Mesenchymal stem cell (in vitro differentiated cells and primary cell): ENCODE measurements at regions not wholly inside any gene's neighbourhood (a gene's known extent, or its start where the extent isn't known, plus 50 kb on each side); places are given as distances from the start of the nearest gene placed in this dataset.

Experiments
- DNase-seq: peaks from one replicate; pipeline ENCODE4 v3.0.0-alpha.2; 2013
- H2AFZ ChIP-seq: one replicate; pipeline ENCODE4 v1.6.1; 2013; ENCODE audit warnings: low read depth, mild to moderate bottlenecking, control low read depth, inconsistent platforms, low read length, moderate library complexity
- H2AK5ac ChIP-seq: 2 replicates; pipeline ENCODE4 v1.6.1; 2013; ENCODE audit warnings: low read length, moderate library complexity, mild to moderate bottlenecking, inconsistent platforms; ENCODE audit not compliant: severe bottlenecking
- H2BK120ac ChIP-seq: one replicate; pipeline ENCODE4 v1.6.1; 2013; ENCODE audit warnings: low read depth, mild to moderate bottlenecking, inconsistent platforms, low read length, moderate library complexity
- H2BK12ac ChIP-seq, 2 experiments: one replicate each; pipeline ENCODE4 v1.6.1; 2013; ENCODE audit warnings: inconsistent platforms in 2 of 2, low read length in 2 of 2, mild to moderate bottlenecking in 2 of 2, moderate library complexity in 2 of 2, control low read depth in 1 of 2
- H2BK15ac ChIP-seq: one replicate; pipeline ENCODE4 v1.6.1; 2013; ENCODE audit warnings: mild to moderate bottlenecking, low read depth, inconsistent platforms; ENCODE audit not compliant: poor library complexity, severe bottlenecking
- H2BK5ac ChIP-seq: 2 replicates; pipeline ENCODE4 v1.6.1; 2013; ENCODE audit warnings: low read depth, mild to moderate bottlenecking, low read length, control low read depth, inconsistent platforms; ENCODE audit not compliant: poor library complexity, severe bottlenecking
- H3K14ac ChIP-seq, 2 experiments: one replicate each; pipeline ENCODE4 v1.6.1; 2013; ENCODE audit warnings: inconsistent platforms in 2 of 2, low read length in 2 of 2, control low read depth in 1 of 2, mild to moderate bottlenecking in 1 of 2, moderate library complexity in 1 of 2
- H3K18ac ChIP-seq, 2 experiments: one replicate each; pipeline ENCODE4 v1.6.1; 2013; ENCODE audit warnings: inconsistent platforms in 2 of 2, low read length in 2 of 2, control low read depth in 1 of 2, low read depth in 1 of 2, mild to moderate bottlenecking in 1 of 2
- H3K23ac ChIP-seq, 2 experiments: one replicate each; pipeline ENCODE4 v1.6.1; 2013; ENCODE audit warnings: inconsistent platforms in 2 of 2, low read length in 2 of 2, mild to moderate bottlenecking in 2 of 2, moderate library complexity in 2 of 2, control low read depth in 1 of 2
- H3K27ac ChIP-seq: 2 replicates; pipeline ENCODE4 v1.5.1; 2013; ENCODE audit warnings: mild to moderate bottlenecking, moderate library complexity, low read length, control low read depth, inconsistent platforms; ENCODE audit not compliant: poor library complexity, severe bottlenecking
- H3K27me3 ChIP-seq, 2 experiments: 2 replicates each; pipeline versions ENCODE4 v1.6.1 to v1.7.0; 2013; ENCODE audit warnings: low read length in 2 of 2, mild to moderate bottlenecking in 2 of 2, moderate library complexity in 2 of 2, control low read depth in 1 of 2, inconsistent platforms in 1 of 2; ENCODE audit not compliant: control insufficient read depth in 1 of 2, insufficient read depth in 1 of 2
- H3K36me3 ChIP-seq, 2 experiments: 2 replicates each; pipeline versions ENCODE4 v1.6.1 to v1.7.0; 2013; ENCODE audit warnings: low read length in 2 of 2, control low read depth in 1 of 2, inconsistent platforms in 1 of 2, low read depth in 1 of 2, mild to moderate bottlenecking in 1 of 2; ENCODE audit not compliant: insufficient read depth in 2 of 2, control insufficient read depth in 1 of 2
- H3K4ac ChIP-seq, 2 experiments: one replicate each; pipeline ENCODE4 v1.6.1; 2013; ENCODE audit warnings: inconsistent platforms in 2 of 2, low read length in 2 of 2, mild to moderate bottlenecking in 2 of 2, moderate library complexity in 2 of 2, control low read depth in 1 of 2, low read depth in 1 of 2
- H3K4me1 ChIP-seq: 2 replicates; pipeline ENCODE4 v1.6.1; 2013; ENCODE audit warnings: low read depth, low read length, control low read depth; ENCODE audit not compliant: control insufficient read depth, insufficient read depth
- H3K4me2 ChIP-seq: 2 replicates; pipeline ENCODE4 v1.6.1; 2013; ENCODE audit warnings: low read length, mild to moderate bottlenecking, inconsistent platforms; ENCODE audit not compliant: poor library complexity, severe bottlenecking
- H3K4me3 ChIP-seq, 2 experiments: 2 replicates each; pipeline versions ENCODE4 v1.5.1 to v1.7.0; 2013; ENCODE audit warnings: low read length in 2 of 2, mild to moderate bottlenecking in 2 of 2, control low read depth in 1 of 2, low read depth in 1 of 2; ENCODE audit not compliant: insufficient read depth in 1 of 2
- H3K79me1 ChIP-seq: replicated peaks from 2 replicates; pipeline ENCODE4 v1.6.1; 2013; ENCODE audit warnings: mild to moderate bottlenecking, control low read depth, low read length, inconsistent platforms; ENCODE audit not compliant: poor library complexity, severe bottlenecking
- H3K9ac ChIP-seq: 2 replicates; pipeline ENCODE4 v1.7.0; 2013; ENCODE audit warnings: mild to moderate bottlenecking, low read length, moderate library complexity
- H3K9me3 ChIP-seq: 2 replicates; pipeline ENCODE4 v1.7.0; 2013; ENCODE audit warnings: mild to moderate bottlenecking, low read length; ENCODE audit not compliant: control insufficient read depth
- H4K8ac ChIP-seq: one replicate; pipeline ENCODE4 v1.6.1; 2013; ENCODE audit warnings: inconsistent platforms, mild to moderate bottlenecking, low read length, moderate library complexity
- H4K91ac ChIP-seq: one replicate; pipeline ENCODE4 v1.6.1; 2013; ENCODE audit warnings: mild to moderate bottlenecking, low read length, inconsistent platforms
- WGBS: methylation state at CpG from one replicate; pipeline ENCODE4 v1.1.7; 2013; ENCODE audit warnings: mixed read lengths; 5-methylcytosine and 5-hydroxymethylcytosine counted together

DNA sequence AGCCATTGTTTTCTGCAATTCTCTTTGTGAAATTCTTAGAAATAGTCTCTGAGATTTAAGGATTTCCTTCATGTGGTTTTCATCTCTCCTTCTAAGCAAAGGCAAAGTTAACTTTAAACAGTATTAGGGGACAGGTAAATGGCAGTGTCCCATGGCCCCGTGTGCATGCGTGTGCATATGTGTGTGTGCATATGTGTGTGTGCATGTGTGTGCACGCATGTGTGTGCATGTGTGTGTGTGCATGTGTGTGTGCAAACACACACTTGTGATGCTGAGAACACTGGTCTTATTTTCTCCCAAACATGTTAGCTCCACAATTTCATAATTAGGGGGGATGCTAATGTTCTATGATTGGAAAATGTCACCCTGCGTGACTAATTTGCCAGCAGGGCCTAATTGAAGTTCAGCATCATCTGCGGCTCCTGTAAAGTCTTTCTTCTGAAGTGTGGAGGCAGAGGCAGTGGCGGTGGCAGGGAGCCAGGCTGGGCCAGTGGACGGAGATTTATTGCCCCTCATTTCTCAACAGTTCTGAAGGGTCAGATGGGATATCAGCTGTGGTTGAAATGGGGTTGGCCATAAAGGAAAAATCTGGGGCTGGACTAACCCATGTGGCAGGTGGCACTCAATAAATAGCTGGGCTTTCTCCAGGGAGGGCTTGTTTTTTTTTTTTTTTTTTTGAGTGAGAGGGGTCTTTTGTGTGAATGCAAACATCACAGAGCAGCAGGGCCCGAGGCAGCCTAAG lies 289.3 kb upstream of the PODXL start:
- Histone ChIP-seq H3K14ac (peak overlapping the region in 1 of 2 experiments; percentile 77), H2BK15ac (no peak overlapping the region), H2AK5ac (no peak overlapping the region), H2BK120ac (no peak overlapping the region), H3K4me2 (no peak overlapping the region), H2AFZ (no peak overlapping the region), H3K23ac (no peak overlapping the region), H2BK12ac (no peak overlapping the region), H3K79me1 (no peaks in the 10 kb centered on the region), H3K4ac (no peak overlapping the region), H4K8ac (no peak overlapping the region), H3K4me3 (no peak overlapping the region), H3K4me1 (no peaks in the 10 kb centered on the region), H3K9ac (no peak overlapping the region), H2BK5ac (no peak overlapping the region), H4K91ac (no peak overlapping the region), H3K27ac (no peak overlapping the region), H3K27me3 (peaks cover 0 to 73% of the 10 kb centered on the region in 2 experiments), H3K18ac (no peak overlapping the region), H3K36me3 (no peaks in the 10 kb centered on the region), H3K9me3 (no peaks in the 10 kb centered on the region)
- DNase-seq: no peak
- 82% methylated on average over 7 of the region's 8 CpGs for WGBS

DNA sequence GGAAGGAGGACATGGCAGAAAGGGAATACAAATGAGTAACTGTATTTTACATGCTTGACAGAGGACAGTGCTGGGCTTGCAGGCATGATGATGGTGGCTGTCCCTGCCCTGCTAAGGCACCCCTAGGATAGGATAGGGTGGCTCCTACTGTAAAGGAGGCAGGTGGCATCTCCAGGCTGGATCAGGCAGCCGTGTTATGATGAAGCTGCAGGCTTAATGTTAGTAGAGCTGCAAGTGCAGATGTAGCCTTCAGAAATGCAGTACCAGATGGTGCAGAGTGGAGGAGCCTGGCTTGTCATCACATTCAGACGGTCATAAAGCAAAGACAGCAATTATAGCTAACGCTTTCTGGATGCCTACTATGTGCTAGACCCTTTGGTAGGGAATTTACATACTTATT lies 287.9 kb upstream of the PODXL start:
- Histone ChIP-seq H4K8ac (no peak overlapping the region), H3K4ac (no peak overlapping the region), H3K4me3 (no peak overlapping the region), H3K23ac (no peak overlapping the region), H3K9me3 (no peaks in the 10 kb centered on the region), H2BK15ac (no peak overlapping the region), H3K27me3 (peaks cover 0 to 72% of the 10 kb centered on the region in 2 experiments), H2AK5ac (no peak overlapping the region), H2BK12ac (no peak overlapping the region), H2BK120ac (no peak overlapping the region), H2AFZ (no peak overlapping the region), H2BK5ac (no peak overlapping the region), H3K9ac (no peak overlapping the region), H3K14ac (no peak overlapping the region), H3K4me2 (no peak overlapping the region), H3K36me3 (no peaks in the 10 kb centered on the region), H3K79me1 (no peaks in the 10 kb centered on the region), H4K91ac (no peak overlapping the region), H3K27ac (no peak overlapping the region), H3K18ac (no peak overlapping the region), H3K4me1 (no peaks in the 10 kb centered on the region)
- 56% methylated on average over 1 of the region's 3 CpGs for WGBS
- DNase-seq: no peak

DNA sequence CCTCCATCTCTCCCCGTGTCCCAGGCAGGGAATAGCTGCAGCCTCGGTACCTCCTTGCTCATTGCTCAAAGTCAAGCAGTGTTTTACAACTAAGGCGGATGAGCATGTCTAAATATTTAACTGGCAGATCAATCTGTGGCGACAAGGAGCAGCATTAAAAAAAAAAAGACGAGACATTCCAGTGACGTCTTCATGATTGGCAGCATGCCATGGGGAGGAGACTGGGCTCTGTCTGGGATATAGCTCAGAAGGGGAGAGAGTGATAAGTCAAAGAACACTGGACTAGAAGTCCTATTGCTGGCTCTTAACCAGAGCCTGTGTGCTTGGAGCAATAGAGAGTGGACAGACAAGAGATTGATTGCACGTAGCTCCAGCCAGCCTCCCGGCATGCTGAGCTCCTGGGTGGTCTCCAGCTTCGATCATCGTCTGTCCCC lies 287.5 kb upstream of the PODXL start:
- no peak overlapping the region for H4K8ac ChIP-seq
- H2BK5ac ChIP-seq: no peak overlapping the region
- H4K91ac ChIP-seq: no peak overlapping the region
- H3K27ac ChIP-seq: no peak overlapping the region
- no peaks in the 10 kb centered on the region for H3K9me3 ChIP-seq
- peak; percentile 10 for DNase-seq
- H2AK5ac ChIP-seq: no peak overlapping the region
- no peak overlapping the region for H2BK15ac ChIP-seq
- no peak overlapping the region for H3K9ac ChIP-seq
- no peak overlapping the region for H3K4me3 ChIP-seq
- no peak overlapping the region for H2BK12ac ChIP-seq
- H3K79me1 ChIP-seq: no peaks in the 10 kb centered on the region
- H3K36me3 ChIP-seq: no peaks in the 10 kb centered on the region
- H2AFZ ChIP-seq: no peak overlapping the region
- H3K4me2 ChIP-seq: no peak overlapping the region
- no peak overlapping the region for H3K23ac ChIP-seq
- H2BK120ac ChIP-seq: no peak overlapping the region
- no peak overlapping the region for H3K14ac ChIP-seq
- peaks cover 0 to 72% of the 10 kb centered on the region in 2 experiments for H3K27me3 ChIP-seq
- H3K4me1 ChIP-seq: no peaks in the 10 kb centered on the region
- no peak overlapping the region for H3K4ac ChIP-seq
- H3K18ac ChIP-seq: no peak overlapping the region
- WGBS: 70% methylated on average over 10 of the region's 10 CpGs

DNA sequence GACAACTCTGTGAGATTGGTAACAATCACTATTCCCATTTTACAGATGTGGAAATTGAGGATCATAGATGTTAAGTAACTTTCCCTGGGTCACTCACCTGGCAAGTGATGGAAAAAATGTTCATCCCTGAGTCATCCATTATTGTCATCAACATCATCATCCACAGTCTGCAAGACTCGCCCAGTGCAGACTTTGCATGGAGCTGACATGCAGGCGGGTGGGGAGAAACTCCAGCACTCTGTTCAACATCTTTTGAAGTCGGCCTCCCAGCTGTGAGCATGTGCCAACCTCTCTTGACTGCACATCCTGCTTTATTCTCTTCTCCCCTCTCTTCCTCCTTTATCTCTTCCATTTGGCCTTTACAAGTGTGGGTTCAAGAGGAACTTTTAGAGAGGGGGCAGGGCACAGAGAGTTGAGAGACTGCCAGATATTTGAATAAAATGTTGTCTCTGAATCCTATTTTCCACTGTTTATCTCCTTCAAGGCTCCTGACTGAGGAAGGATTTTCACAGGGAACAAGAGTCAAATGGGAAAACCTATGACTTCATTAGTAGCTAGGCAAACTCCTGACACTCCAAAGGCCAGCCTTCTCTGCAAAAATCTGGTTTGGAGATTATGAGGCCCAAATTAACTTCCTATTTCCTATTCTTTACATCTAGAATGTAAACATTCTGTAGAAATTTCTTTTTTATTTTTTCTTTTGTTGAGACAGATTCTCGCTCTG lies 283.7 kb upstream of the PODXL start:
- Histone ChIP-seq H2BK12ac (no peak overlapping the region), H3K4me2 (no peak overlapping the region), H4K8ac (no peak overlapping the region), H2BK120ac (no peak overlapping the region), H2BK5ac (no peak overlapping the region), H3K4me3 (no peak overlapping the region), H2BK15ac (no peak overlapping the region), H3K79me1 (no peaks in the 10 kb centered on the region), H3K23ac (no peak overlapping the region), H3K4ac (no peak overlapping the region), H2AK5ac (no peak overlapping the region), H3K9ac (no peak overlapping the region), H3K18ac (no peak overlapping the region), H3K36me3 (no peaks in the 10 kb centered on the region), H3K9me3 (no peaks in the 10 kb centered on the region), H4K91ac (no peak overlapping the region), H3K27me3 (peaks cover 0 to 80% of the 10 kb centered on the region in 2 experiments), H3K27ac (no peak overlapping the region), H2AFZ (no peak overlapping the region), H3K14ac (no peak overlapping the region), H3K4me1 (no peaks in the 10 kb centered on the region)
- 91% methylated on average over 3 of the region's 4 CpGs for WGBS
- no peak for DNase-seq
